Endothelial cell of umbilical vein (primary cell): ENCODE measurements at regions not wholly inside any gene's neighbourhood (a gene's known extent, or its start where the extent isn't known, plus 50 kb on each side); places are given as distances from the start of the nearest gene placed in this dataset.

Experiments
- BruUV-seq: library from RNA; stranded (reverse); fragments of 400-500 nt; replicated peaks from 2 replicates; lab custom pipeline; 2021; lab: Mats Ljungman, UMichigan
- CTCF ChIA-PET: fragments of 300-600, 350-600 bp; sonication (Branson Sonifier 250); formaldehyde crosslinking; loops from one replicate; lab custom pipeline; 2021; ENCODE audit warnings: antibody characterized with exemption, inconsistent platforms; lab: Charles Lee
- POLR2A ChIA-PET: fragments of 300-600, 350-600 bp; sonication (Branson Sonifier 250); formaldehyde crosslinking; loops from one replicate; lab custom pipeline; 2021; ENCODE audit warnings: antibody characterized with exemption, inconsistent platforms; lab: Charles Lee
- DNase-seq: peaks from one replicate; pipeline ENCODE4 v3.0.0-alpha.2; 2011; ENCODE audit warnings: low read depth, low spot score
- FAIRE-seq: peaks from 2 replicates; lab custom pipeline; 2011; peaks lifted over from hg19 to GRCh38; lab: Jason Lieb, UNC
- H2AFZ ChIP-seq: 2 replicates; pipeline ENCODE4 v1.6.0; 2012; ENCODE audit warnings: low read depth, low read length, control low read depth, inconsistent platforms
- H3K27ac ChIP-seq: 2 replicates; pipeline ENCODE4 v1.5.1; 2011; ENCODE audit warnings: low read depth, mild to moderate bottlenecking, control low read depth, low read length, moderate library complexity; ENCODE audit not compliant: insufficient read depth
- H3K27me3 ChIP-seq, 2 experiments: 2 replicates each; pipeline versions ENCODE4 v1.6.0 to v1.6.1; 2011; ENCODE audit warnings: low read length in 2 of 2, mixed read lengths in 1 of 2; ENCODE audit not compliant: control insufficient read depth in 2 of 2, insufficient read depth in 2 of 2
- H3K36me3 ChIP-seq, 2 experiments: 2 replicates in 1 of 2; 3 replicates in 1 of 2; pipeline ENCODE4 v1.5.1; 2011; ENCODE audit warnings: low read length in 2 of 2, mild to moderate bottlenecking in 1 of 2, moderate library complexity in 1 of 2; ENCODE audit not compliant: control insufficient read depth in 2 of 2, insufficient read depth in 2 of 2; ENCODE audit errors: extremely low read depth in 1 of 2
- H3K4me1 ChIP-seq: 3 replicates; pipeline ENCODE4 v1.5.1; 2011; ENCODE audit warnings: mild to moderate bottlenecking, low read length; ENCODE audit not compliant: control insufficient read depth, insufficient read depth; ENCODE audit errors: extremely low read depth
- H3K4me2 ChIP-seq: 2 replicates; pipeline ENCODE4 v1.6.1; 2011; ENCODE audit warnings: low read length, control low read depth, mixed read lengths; ENCODE audit not compliant: insufficient read depth
- H3K4me3 ChIP-seq, 3 experiments: fragments of 200-600 bp in 1 of 3; sonication (generic), shearing (Covaris generic) in 1 of 3; replicated peaks in 1 of 3; 2 replicates each; pipeline ENCODE4 v1.5.1; 2011 to 2016; ENCODE audit warnings: control low read depth in 3 of 3, low read length in 3 of 3, mild to moderate bottlenecking in 2 of 3, inconsistent platforms in 1 of 3, low read depth in 1 of 3, moderate library complexity in 1 of 3; ENCODE audit not compliant: insufficient read depth in 1 of 3
- H3K79me2 ChIP-seq: 2 replicates; pipeline ENCODE4 v1.6.0; 2012; ENCODE audit warnings: low read length, inconsistent platforms; ENCODE audit not compliant: control insufficient read depth, insufficient read depth
- H3K9ac ChIP-seq: replicated peaks from 2 replicates; pipeline ENCODE3; 2011; ENCODE audit warnings: low read length, control low read depth; ENCODE audit not compliant: insufficient read depth; ENCODE audit errors: extremely low read depth
- H3K9me1 ChIP-seq: replicated peaks from 3 replicates; pipeline ENCODE4 v1.6.0; 2011; ENCODE audit warnings: mild to moderate bottlenecking, low read length; ENCODE audit not compliant: control insufficient read depth, insufficient read depth; ENCODE audit errors: extremely low read depth
- H3K9me3 ChIP-seq: replicated peaks from 2 replicates; pipeline ENCODE4 v1.5.1; 2012; ENCODE audit warnings: low read length, inconsistent platforms; ENCODE audit not compliant: control insufficient read depth, insufficient read depth
- H4K20me1 ChIP-seq: replicated peaks from 2 replicates; pipeline ENCODE3; 2011; ENCODE audit warnings: mild to moderate bottlenecking, low read length; ENCODE audit not compliant: control insufficient read depth, insufficient read depth; ENCODE audit errors: extremely low read depth
- CTCF ChIP-seq, 2 donors: IDR thresholded peaks; 1 replicate in 1 of 2; 2 replicates in 1 of 2; pipeline ENCODE4 v1.5.1; 2011; ENCODE audit warnings: low read length in 2 of 2, mild to moderate bottlenecking in 2 of 2, moderate library complexity in 2 of 2, control low read depth in 1 of 2, inconsistent platforms in 1 of 2, low read depth in 1 of 2; ENCODE audit not compliant: insufficient read depth in 1 of 2; ENCODE audit errors: extremely low read depth in 1 of 2
- EZH2 ChIP-seq: IDR thresholded peaks from 2 replicates; pipeline ENCODE4 v1.6.1; 2012; ENCODE audit warnings: borderline replicate concordance, low read depth, mild to moderate bottlenecking, moderate library complexity, low read length, inconsistent platforms; ENCODE audit not compliant: severe bottlenecking
- FOS ChIP-seq: IDR thresholded peaks from 2 replicates; pipeline ENCODE4 v1.6.1; 2011; ENCODE audit warnings: mild to moderate bottlenecking, low read length, moderate library complexity, borderline replicate concordance; ENCODE audit not compliant: insufficient read depth
- GATA2 ChIP-seq: IDR thresholded peaks from 2 replicates; pipeline ENCODE4 v1.7.0; 2011; ENCODE audit warnings: low read depth, mild to moderate bottlenecking, moderate library complexity, mixed read lengths, low read length; ENCODE audit not compliant: insufficient read length, insufficient read depth
- JUN ChIP-seq: IDR thresholded peaks from 2 replicates; pipeline ENCODE4 v1.6.1; 2011; ENCODE audit warnings: borderline replicate concordance, low read depth; ENCODE audit not compliant: insufficient read length, insufficient read depth
- MYC ChIP-seq: IDR thresholded peaks from one replicate; pipeline ENCODE4 v1.6.1; 2011; ENCODE audit warnings: mild to moderate bottlenecking, low read depth, low read length
- POLR2A ChIP-seq: IDR thresholded peaks from 2 replicates; pipeline ENCODE4 v1.6.1; 2012; ENCODE audit warnings: low read depth, mild to moderate bottlenecking, control low read depth, low read length
- POLR2AphosphoS5 ChIP-seq: IDR thresholded peaks from 2 replicates; pipeline ENCODE4 v1.6.1; 2012; ENCODE audit warnings: low read depth, mild to moderate bottlenecking, control low read depth, low read length, moderate library complexity; ENCODE audit not compliant: insufficient read depth
- dilution Hi-C: fragments of 300-500 bp; cut with MboI; formaldehyde crosslinking; loops from one replicate; pipeline ENCODE4 v1.15.0; 2019; ENCODE audit warnings: low sequenced_read_pairs; ENCODE audit not compliant: extremely low pct_ligation_motif_present
- intact Hi-C: fragments of 100-400 bp; cut with micrococcal nuclease; formaldehyde crosslinking; loops from one replicate; pipeline ENCODE4 v1.10.0; 2022
- TF ChIP-seq, protein P1 (sequence below): IDR thresholded peaks from 2 replicates; pipeline ENCODE4 v1.6.1; 2011; ENCODE audit not compliant: insufficient read depth, insufficient read length

- Histone ChIP-seq H3K4me3 (no peak overlapping the region), H3K9me3 (no peaks in the 10 kb centered on the region), H3K79me2 (no peaks in the 10 kb centered on the region), H3K4me2 (no peak overlapping the region), H3K27me3 (no peaks in the 10 kb centered on the region), H3K9ac (no peak overlapping the region), H2AFZ (no peak overlapping the region), H3K36me3 (no peaks in the 10 kb centered on the region), H3K4me1 (peaks cover 38% of the 10 kb centered on the region), H3K9me1 (no peaks in the 10 kb centered on the region), H3K27ac (no peak overlapping the region), H4K20me1 (no peaks in the 10 kb centered on the region)
- DNase-seq: no peak
- TF ChIP-seq FOS: no peak
- TF ChIP-seq POLR2AphosphoS5: no peak
- no peak for TF ChIP-seq GATA2
- TF ChIP-seq POLR2A: no peak
- TF ChIP-seq MYC: no peak
- no peak for TF ChIP-seq JUN
- TF ChIP-seq EZH2: no peak
- dilution Hi-C loops (no loop called here), intact Hi-C loops (no loop called here)
- ChIA-PET POLR2A (no interaction called here), CTCF (no interaction called here)
- BruUV-seq: no TSS peak
- FAIRE-seq: no peak
These were observed 1229.0 kb upstream of the ZEB2 start for GRCh38 chr2:145748927-145749326.

DNA sequence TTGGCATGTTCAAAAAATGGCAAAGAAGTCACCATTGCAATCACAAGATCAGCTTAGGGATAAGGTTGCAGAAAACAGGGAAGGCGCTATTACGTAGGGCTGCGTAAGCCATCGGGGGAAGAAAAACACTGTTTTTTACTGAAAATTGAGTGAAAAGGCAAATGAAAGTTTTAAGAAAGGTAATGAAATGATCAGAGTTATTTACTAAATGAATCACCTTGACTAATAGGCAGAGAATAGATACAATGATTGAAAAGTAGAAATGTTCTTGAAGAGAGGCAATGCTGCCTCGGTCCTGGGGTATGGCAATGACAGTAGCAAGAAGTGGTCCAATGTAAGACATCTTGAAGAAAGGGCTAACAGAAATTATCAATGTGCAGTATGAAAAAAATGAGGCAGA lies 1227.8 kb upstream of the ZEB2 start:
- intact Hi-C loops (no loop called here), dilution Hi-C loops (no loop called here)
- H3K9me3 ChIP-seq: no peaks in the 10 kb centered on the region
- H3K9me1 ChIP-seq: no peaks in the 10 kb centered on the region
- no peak overlapping the region for H3K4me3 ChIP-seq
- H2AFZ ChIP-seq: no peak overlapping the region
- POLR2A ChIA-PET: no interaction called here
- FAIRE-seq (no peak), DNase-seq (no peak)
- H3K27ac ChIP-seq: no peak overlapping the region
- no TSS peak for BruUV-seq
- CTCF ChIA-PET: no interaction called here
- H3K36me3 ChIP-seq: no peaks in the 10 kb centered on the region
- no peak overlapping the region for H3K9ac ChIP-seq
- TF ChIP-seq MYC (no peak), POLR2A (no peak), EZH2 (no peak), JUN (no peak), CTCF (IDR thresholded peaks at IDR 0.05; ENCODE audit: extremely low read depth in 1 of 2, insufficient read depth in 1 of 2, low read depth in 1 of 2, low read length in 2 of 2) (no peak), GATA2 (no peak), POLR2AphosphoS5 (no peak), FOS (no peak)
- TF ChIP-seq, protein P1, sequence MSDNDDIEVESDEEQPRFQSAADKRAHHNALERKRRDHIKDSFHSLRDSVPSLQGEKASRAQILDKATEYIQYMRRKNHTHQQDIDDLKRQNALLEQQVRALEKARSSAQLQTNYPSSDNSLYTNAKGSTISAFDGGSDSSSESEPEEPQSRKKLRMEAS: no peak
- no peaks in the 10 kb centered on the region for H3K79me2 ChIP-seq
- no peaks in the 10 kb centered on the region for H3K27me3 ChIP-seq
- H3K4me2 ChIP-seq: no peak overlapping the region
- H4K20me1 ChIP-seq: no peaks in the 10 kb centered on the region
- peaks cover 43% of the 10 kb centered on the region for H3K4me1 ChIP-seq
